Hepatocyte (in vitro differentiated cells): ENCODE measurements at regions not wholly inside any gene's neighbourhood (a gene's known extent, or its start where the extent isn't known, plus 50 kb on each side); places are given as distances from the start of the nearest gene placed in this dataset.

Experiments used
- DNase-seq: peaks from one replicate; pipeline ENCODE4 v3.0.0-alpha.2; 2016; ENCODE audit warnings: low spot score
- H2AFZ ChIP-seq: fragments of 200-600 bp; sonication (generic); 2 replicates; pipeline ENCODE4 v1.6.0; 2016; ENCODE audit warnings: antibody characterized with exemption, mild to moderate bottlenecking
- H3K27ac ChIP-seq: fragments of 200-600 bp; sonication (generic); 2 replicates; pipeline ENCODE4 v1.5.1; 2016; ENCODE audit warnings: mild to moderate bottlenecking
- H3K27me3 ChIP-seq: fragments of 200-600 bp; sonication (generic); 2 replicates; pipeline ENCODE4 v1.6.1; 2016
- H3K36me3 ChIP-seq: fragments of 200-600 bp; sonication (generic); replicated peaks from 2 replicates; pipeline ENCODE4 v1.5.1; 2016; ENCODE audit warnings: low read depth; ENCODE audit not compliant: insufficient read depth
- H3K4me1 ChIP-seq: fragments of 200-600 bp; sonication (generic); 2 replicates; pipeline ENCODE4 v1.5.1; 2016; ENCODE audit warnings: mild to moderate bottlenecking, moderate library complexity; ENCODE audit not compliant: insufficient read depth
- H3K4me2 ChIP-seq: fragments of 200-600 bp; sonication (generic); 2 replicates; pipeline ENCODE4 v1.6.0; 2016
- H3K4me3 ChIP-seq: fragments of 200-600 bp; sonication (generic); 2 replicates; pipeline ENCODE4 v1.5.1; 2016; ENCODE audit warnings: mild to moderate bottlenecking
- H3K79me2 ChIP-seq: fragments of 200-600 bp; sonication (generic); 2 replicates; pipeline ENCODE4 v1.6.0; 2017; ENCODE audit warnings: mild to moderate bottlenecking
- H3K9me2 ChIP-seq: fragments of 200-600 bp; sonication (generic); replicated peaks from 2 replicates; pipeline ENCODE4 v1.6.0; 2017; ENCODE audit warnings: mild to moderate bottlenecking; ENCODE audit not compliant: insufficient read depth
- H3K9me3 ChIP-seq: fragments of 200-600 bp; sonication (generic); 2 replicates; pipeline ENCODE4 v1.5.1; 2016; ENCODE audit warnings: low read depth, mild to moderate bottlenecking
- H4K20me1 ChIP-seq: fragments of 200-600 bp; sonication (generic); 2 replicates; pipeline ENCODE4 v1.6.0; 2016; ENCODE audit warnings: mild to moderate bottlenecking; ENCODE audit not compliant: insufficient read depth, poor library complexity, severe bottlenecking
- EZH2 ChIP-seq: fragments of 200-600 bp; sonication (generic); IDR thresholded peaks from 2 replicates; pipeline ENCODE4 v1.6.1; 2016; ENCODE audit warnings: antibody characterized with exemption, mild to moderate bottlenecking, borderline replicate concordance
- EZH2phosphoT487 ChIP-seq: fragments of 200-600 bp; sonication (generic); IDR thresholded peaks from one replicate; pipeline ENCODE4 v1.6.1; 2018; ENCODE audit warnings: antibody characterized with exemption, mild to moderate bottlenecking, low read depth, moderate library complexity; ENCODE audit not compliant: unreplicated experiment, severe bottlenecking
- WGBS: methylation state at CpG from one replicate; pipeline ENCODE4 v1.1.6; 2016; ENCODE audit warnings: low lambda C conversion rate; ENCODE audit errors: missing lambda C conversion rate; 5-methylcytosine and 5-hydroxymethylcytosine counted together
- TF ChIP-seq, protein P1 (sequence below): fragments of 200-600 bp; sonication (generic); IDR thresholded peaks from 2 replicates; pipeline ENCODE4 v1.5.1; 2016; ENCODE audit warnings: antibody characterized with exemption, mild to moderate bottlenecking; ENCODE audit not compliant: poor library complexity

DNA sequence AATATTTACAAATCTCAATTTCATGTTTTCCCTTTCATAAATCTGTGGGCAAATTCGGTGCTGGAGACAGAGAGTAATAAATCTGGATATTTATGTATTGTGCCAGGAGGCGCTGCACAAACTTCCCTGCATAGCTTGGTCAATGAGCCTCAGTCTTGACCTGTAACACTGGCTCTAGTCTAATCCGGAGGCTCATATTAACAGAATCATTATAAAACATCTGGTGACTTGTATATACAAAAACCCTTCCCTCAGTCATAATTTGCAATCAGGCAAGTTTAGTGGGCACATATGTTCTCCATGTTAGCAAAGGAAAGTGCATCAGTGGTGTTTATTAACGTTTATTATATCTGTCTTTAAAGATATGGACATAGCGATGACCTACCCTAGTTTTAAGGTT lies 104.0 kb upstream of the BNC2 start:
- H3K4me3 ChIP-seq, result no peak overlapping the region
- no peaks in the 10 kb centered on the region for H3K36me3 ChIP-seq
- H3K9me3 ChIP-seq, result no peaks in the 10 kb centered on the region

DNA sequence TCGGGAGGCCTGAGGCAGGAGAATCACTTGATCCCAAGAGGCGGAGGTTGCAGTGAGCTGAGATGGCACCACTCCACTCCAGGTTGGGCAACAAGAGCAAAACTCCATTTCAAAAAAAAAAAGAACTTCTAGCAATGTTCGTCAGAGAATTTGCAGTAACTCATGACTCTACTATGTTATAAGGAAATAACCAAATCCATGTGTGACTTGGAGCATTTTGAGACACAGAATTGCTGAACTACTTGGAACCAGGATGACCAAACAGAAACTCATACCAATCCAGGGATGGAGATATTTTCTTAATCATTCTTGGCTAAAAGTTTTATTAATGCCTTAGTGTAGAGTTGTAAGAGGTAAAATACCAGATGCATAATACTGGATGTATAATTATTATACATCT lies 99.9 kb upstream of the BNC2 start:
- no peak for DNase-seq
- no peak overlapping the region for H3K4me2 ChIP-seq
- H3K9me3 ChIP-seq, result no peaks in the 10 kb centered on the region
- H3K4me3 ChIP-seq, result no peak overlapping the region
- no peak for TF ChIP-seq EZH2phosphoT487
- TF ChIP-seq, protein P1, sequence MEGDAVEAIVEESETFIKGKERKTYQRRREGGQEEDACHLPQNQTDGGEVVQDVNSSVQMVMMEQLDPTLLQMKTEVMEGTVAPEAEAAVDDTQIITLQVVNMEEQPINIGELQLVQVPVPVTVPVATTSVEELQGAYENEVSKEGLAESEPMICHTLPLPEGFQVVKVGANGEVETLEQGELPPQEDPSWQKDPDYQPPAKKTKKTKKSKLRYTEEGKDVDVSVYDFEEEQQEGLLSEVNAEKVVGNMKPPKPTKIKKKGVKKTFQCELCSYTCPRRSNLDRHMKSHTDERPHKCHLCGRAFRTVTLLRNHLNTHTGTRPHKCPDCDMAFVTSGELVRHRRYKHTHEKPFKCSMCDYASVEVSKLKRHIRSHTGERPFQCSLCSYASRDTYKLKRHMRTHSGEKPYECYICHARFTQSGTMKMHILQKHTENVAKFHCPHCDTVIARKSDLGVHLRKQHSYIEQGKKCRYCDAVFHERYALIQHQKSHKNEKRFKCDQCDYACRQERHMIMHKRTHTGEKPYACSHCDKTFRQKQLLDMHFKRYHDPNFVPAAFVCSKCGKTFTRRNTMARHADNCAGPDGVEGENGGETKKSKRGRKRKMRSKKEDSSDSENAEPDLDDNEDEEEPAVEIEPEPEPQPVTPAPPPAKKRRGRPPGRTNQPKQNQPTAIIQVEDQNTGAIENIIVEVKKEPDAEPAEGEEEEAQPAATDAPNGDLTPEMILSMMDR, result no peak
- TF ChIP-seq EZH2, result no peak
- H3K36me3 ChIP-seq, result no peaks in the 10 kb centered on the region
- H4K20me1 ChIP-seq, result no peaks in the 10 kb centered on the region
- H2AFZ ChIP-seq, result no peak overlapping the region
- H3K9me2 ChIP-seq, result no peaks in the 10 kb centered on the region
- no peaks in the 10 kb centered on the region for H3K27me3 ChIP-seq
- H3K27ac ChIP-seq, result no peak overlapping the region
- H3K4me1 ChIP-seq, result no peaks in the 10 kb centered on the region
- H3K79me2 ChIP-seq, result no peaks in the 10 kb centered on the region
- WGBS, result 97% methylated on average over 3 of the region's 3 CpGs

More for the DNA sequence above, 104.0 kb upstream of the BNC2 start:
- H2AFZ ChIP-seq, result no peak overlapping the region
- H3K4me2 ChIP-seq, result no peak overlapping the region
- DNase-seq, result no peak
- no peaks in the 10 kb centered on the region for H4K20me1 ChIP-seq
- 63% methylated on average over 5 of the region's 5 CpGs for WGBS
- H3K79me2 ChIP-seq, result no peaks in the 10 kb centered on the region
- H3K27me3 ChIP-seq, result no peaks in the 10 kb centered on the region
- no peaks in the 10 kb centered on the region for H3K9me2 ChIP-seq
- H3K27ac ChIP-seq, result no peak overlapping the region
- TF ChIP-seq EZH2 (no peak), EZH2phosphoT487 (no peak)
- TF ChIP-seq, protein P1, result no peak
- no peaks in the 10 kb centered on the region for H3K4me1 ChIP-seq

DNA sequence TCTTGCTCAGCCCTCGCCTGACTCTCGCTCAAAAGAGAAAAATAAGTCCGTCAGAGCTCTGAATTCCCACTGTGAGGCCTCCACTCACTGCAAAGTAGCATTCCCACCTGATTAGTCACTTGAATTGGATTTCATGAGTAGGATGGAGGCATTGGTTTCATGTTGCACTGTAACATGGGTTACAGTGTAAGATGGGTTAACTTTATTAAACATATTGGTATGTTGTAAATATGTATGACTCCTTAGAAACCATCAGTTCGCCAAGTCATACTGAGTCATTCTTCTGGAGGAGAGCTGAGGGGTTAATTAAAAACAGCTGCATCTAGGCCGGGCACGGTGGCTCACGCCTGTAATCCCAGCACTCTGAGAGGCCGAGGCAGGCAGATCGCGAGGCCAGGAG lies 93.8 kb upstream of the BNC2 start:
- H4K20me1 ChIP-seq, result no peaks in the 10 kb centered on the region
- H3K79me2 ChIP-seq, result no peaks in the 10 kb centered on the region
- no peaks in the 10 kb centered on the region for H3K4me1 ChIP-seq
- no peaks in the 10 kb centered on the region for H3K27me3 ChIP-seq
- TF ChIP-seq, protein P1, result no peak
- no peak for TF ChIP-seq EZH2
- TF ChIP-seq EZH2phosphoT487, result no peak
- no peak overlapping the region for H2AFZ ChIP-seq
- WGBS, result 81% methylated on average over 10 of the region's 10 CpGs
- H3K9me3 ChIP-seq, result no peaks in the 10 kb centered on the region
- H3K4me3 ChIP-seq, result no peak overlapping the region
- no peaks in the 10 kb centered on the region for H3K36me3 ChIP-seq
- no peaks in the 10 kb centered on the region for H3K9me2 ChIP-seq
- DNase-seq, result no peak
- no peak overlapping the region for H3K27ac ChIP-seq
- H3K4me2 ChIP-seq, result no peak overlapping the region

DNA sequence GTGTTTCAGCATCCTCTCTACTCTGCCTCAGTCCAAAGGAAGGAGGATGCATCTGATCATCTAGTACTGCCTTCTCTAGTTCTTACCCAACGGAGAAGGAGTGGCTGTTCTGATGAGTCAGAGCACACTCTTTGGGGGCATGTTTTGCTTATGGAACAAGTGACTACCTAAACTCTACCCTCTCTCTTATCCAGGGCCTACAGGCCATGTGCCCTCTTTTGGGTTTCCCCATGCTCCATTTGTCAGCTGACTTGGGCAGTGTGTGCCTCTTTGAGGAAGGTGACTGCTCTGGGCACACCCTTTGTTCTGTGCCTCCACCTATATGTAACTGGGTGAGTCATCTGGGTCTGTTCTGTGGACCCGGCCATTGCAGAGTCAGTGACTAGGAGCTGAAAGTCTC lies 89.6 kb upstream of the BNC2 start:
- Histone ChIP-seq H3K79me2 (no peaks in the 10 kb centered on the region), H3K9me2 (no peaks in the 10 kb centered on the region), H4K20me1 (no peaks in the 10 kb centered on the region), H3K27me3 (no peaks in the 10 kb centered on the region), H3K27ac (no peak overlapping the region), H3K4me2 (no peak overlapping the region), H3K4me1 (no peaks in the 10 kb centered on the region), H3K36me3 (no peaks in the 10 kb centered on the region), H3K4me3 (no peak overlapping the region), H2AFZ (no peak overlapping the region), H3K9me3 (no peaks in the 10 kb centered on the region)
- TF ChIP-seq EZH2, result no peak
- TF ChIP-seq, protein P1, result no peak
- no peak for TF ChIP-seq EZH2phosphoT487
- 80% methylated on average over 2 of the region's 2 CpGs for WGBS
- peak; percentile 5 for DNase-seq
